OCI-LY1 (cell line): ENCODE measurements at regions not wholly inside any gene's neighbourhood (a gene's known extent, or its start where the extent isn't known, plus 50 kb on each side); places are given as distances from the start of the nearest gene placed in this dataset.

Experiments used
- H2AFZ ChIP-seq: fragments of 200-600 bp; sonication (generic), shearing (Covaris generic); 2 replicates; pipeline ENCODE4 v1.6.0; 2014; ENCODE audit warnings: antibody characterized with exemption, mild to moderate bottlenecking, low read length
- H3F3A ChIP-seq: fragments of 200-600 bp; sonication (generic), shearing (Covaris generic); 2 replicates; pipeline ENCODE4 v1.6.0; 2014; ENCODE audit warnings: mild to moderate bottlenecking, antibody characterized with exemption, low read length, moderate library complexity; ENCODE audit not compliant: insufficient read depth
- H3K27ac ChIP-seq: fragments of 200-600 bp; sonication (generic); 2 replicates; pipeline ENCODE4 v1.5.1; 2014; ENCODE audit warnings: low read length, mixed run types, mild to moderate bottlenecking, low read depth; ENCODE audit not compliant: poor library complexity, severe bottlenecking
- H3K27me3 ChIP-seq: fragments of 200-600 bp; sonication (generic); 2 replicates; pipeline ENCODE4 v1.6.0; 2014; ENCODE audit warnings: antibody characterized with exemption, mild to moderate bottlenecking, low read length, moderate library complexity; ENCODE audit not compliant: insufficient read depth
- H3K36me3 ChIP-seq: fragments of 200-600 bp; sonication (generic); 2 replicates; pipeline ENCODE4 v1.6.1; 2014; ENCODE audit warnings: mild to moderate bottlenecking, antibody characterized with exemption, low read length, moderate library complexity, mixed read lengths; ENCODE audit not compliant: insufficient read depth
- H3K4me1 ChIP-seq: fragments of 200-600 bp; sonication (generic); 2 replicates; pipeline ENCODE4 v1.5.1; 2014; ENCODE audit warnings: mild to moderate bottlenecking, low read length, moderate library complexity; ENCODE audit not compliant: insufficient read depth, severe bottlenecking
- H3K4me2 ChIP-seq: fragments of 200-600 bp; sonication (generic), shearing (Covaris generic); 2 replicates; pipeline ENCODE4 v1.6.1; 2014; ENCODE audit warnings: low read length
- H3K4me3 ChIP-seq: fragments of 200-600 bp; sonication (generic); 2 replicates; pipeline ENCODE4 v1.5.1; 2014; ENCODE audit warnings: low read length, low read depth, mild to moderate bottlenecking, mixed read lengths; ENCODE audit not compliant: poor library complexity, severe bottlenecking
- H3K79me2 ChIP-seq: fragments of 200-600 bp; shearing (Covaris generic); 2 replicates; pipeline ENCODE4 v1.6.1; 2016; ENCODE audit warnings: mixed run types, low read length, mixed read lengths; ENCODE audit not compliant: insufficient read depth
- H3K9ac ChIP-seq: fragments of 200-600 bp; sonication (generic), shearing (Covaris generic); 2 replicates; pipeline ENCODE4 v1.6.1; 2014; ENCODE audit warnings: mild to moderate bottlenecking, low read length, mixed read lengths
- H3K9me2 ChIP-seq: fragments of 200-600 bp; sonication (generic), shearing (Covaris generic); 2 replicates; pipeline ENCODE4 v1.6.1; 2014; ENCODE audit warnings: low read depth, mild to moderate bottlenecking, low read length, mixed read lengths
- H3K9me3 ChIP-seq: fragments of 200-600 bp; shearing (Covaris generic); 2 replicates; pipeline ENCODE4 v1.6.1; 2014; ENCODE audit warnings: low read length, mixed read lengths
- H4K20me1 ChIP-seq: fragments of 200-600 bp; sonication (generic), shearing (Covaris generic); 2 replicates; pipeline ENCODE4 v1.6.0; 2016; ENCODE audit warnings: mild to moderate bottlenecking, low read length; ENCODE audit not compliant: insufficient read depth
- CTCF ChIP-seq: fragments of 200-600 bp; sonication (generic), shearing (Covaris generic); IDR thresholded peaks from 2 replicates; pipeline ENCODE4 v1.5.1; 2017; ENCODE audit warnings: mild to moderate bottlenecking, antibody characterized with exemption, low read length, moderate library complexity, mixed read lengths
- EZH2 ChIP-seq: fragments of 200-600 bp; sonication (generic), shearing (Covaris generic); IDR thresholded peaks from 2 replicates; pipeline ENCODE4 v1.8.0; 2017; ENCODE audit warnings: borderline replicate concordance, mixed run types, mild to moderate bottlenecking, antibody characterized with exemption, low read length, moderate library complexity, mixed read lengths

DNA sequence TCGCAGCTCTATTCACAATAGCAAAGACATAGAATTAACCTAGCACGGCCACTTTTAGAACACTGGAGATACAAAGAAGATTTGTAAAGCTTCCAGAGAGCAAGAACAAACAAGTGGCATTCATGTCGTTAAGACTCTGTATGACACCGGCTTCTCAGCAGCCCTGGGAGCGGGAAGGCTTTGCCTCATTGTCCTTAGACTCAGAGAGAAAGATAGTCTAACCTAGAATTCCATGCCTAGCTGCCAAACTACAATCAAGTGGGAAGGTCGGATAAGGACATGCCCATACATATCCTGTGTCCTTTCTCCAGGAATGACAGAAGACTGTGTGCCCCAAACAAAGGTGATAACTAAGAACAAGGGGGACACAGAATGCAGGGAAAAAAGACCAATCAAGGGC, 1038.3 kb downstream of the BCL11B start:
- Histone ChIP-seq H3K4me2 (no peak overlapping the region), H3K4me3 (no peak overlapping the region), H3K9ac (no peak overlapping the region), H2AFZ (no peak overlapping the region), H3K9me2 (no peaks in the 10 kb centered on the region), H3K4me1 (no peaks in the 10 kb centered on the region), H3K9me3 (no peaks in the 10 kb centered on the region), H3K27me3 (no peaks in the 10 kb centered on the region), H3K27ac (no peak overlapping the region), H4K20me1 (no peaks in the 10 kb centered on the region), H3K79me2 (no peaks in the 10 kb centered on the region), H3F3A (no peaks in the 10 kb centered on the region), H3K36me3 (no peaks in the 10 kb centered on the region)
- TF ChIP-seq EZH2 = no peak

- no peak overlapping the region for H3K4me2 ChIP-seq
Measured at GRCh38 chr14:98234208-98234607, 1037.8 kb downstream of the BCL11B start.

DNA sequence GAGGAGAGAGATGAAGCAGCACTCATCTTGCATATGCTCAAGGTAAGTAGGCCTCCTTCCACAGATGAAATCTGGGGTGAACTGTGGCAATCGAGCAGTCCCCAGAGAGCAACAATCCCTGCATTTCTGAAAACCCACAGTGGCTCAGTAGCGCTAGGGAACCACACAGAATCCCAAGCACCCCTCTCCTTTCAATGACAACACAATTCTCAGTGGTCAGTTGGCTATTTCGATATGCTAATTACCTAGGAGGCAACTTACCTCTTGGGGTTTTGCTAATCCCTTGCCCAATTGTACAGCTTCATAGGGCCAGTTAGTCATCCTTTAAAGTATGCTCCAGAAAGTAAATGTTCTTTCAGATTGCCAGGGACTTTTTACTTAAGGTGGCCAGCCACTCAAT, 1035.7 kb downstream of the BCL11B start:
- no peaks in the 10 kb centered on the region for H3K9me3 ChIP-seq
- H4K20me1 ChIP-seq = no peaks in the 10 kb centered on the region
- no peaks in the 10 kb centered on the region for H3K79me2 ChIP-seq
- no peak overlapping the region for H3K9ac ChIP-seq
- H3K4me1 ChIP-seq = no peaks in the 10 kb centered on the region
- no peaks in the 10 kb centered on the region for H3K9me2 ChIP-seq
- H3K4me2 ChIP-seq = no peak overlapping the region
- no peaks in the 10 kb centered on the region for H3K36me3 ChIP-seq
- H3K27me3 ChIP-seq = no peaks in the 10 kb centered on the region
- no peak overlapping the region for H3K27ac ChIP-seq
- no peak overlapping the region for H3K4me3 ChIP-seq
- H2AFZ ChIP-seq = no peak overlapping the region
- TF ChIP-seq CTCF (no peak), EZH2 (no peak)
- H3F3A ChIP-seq = no peaks in the 10 kb centered on the region

More at GRCh38 chr14:98234208-98234607, 1037.8 kb downstream of the BCL11B start:
- H4K20me1 ChIP-seq = no peaks in the 10 kb centered on the region
- no peaks in the 10 kb centered on the region for H3K79me2 ChIP-seq
- no peak overlapping the region for H3K4me3 ChIP-seq
- no peaks in the 10 kb centered on the region for H3K36me3 ChIP-seq
- H3K9me3 ChIP-seq = no peaks in the 10 kb centered on the region
- H3K4me1 ChIP-seq = no peaks in the 10 kb centered on the region
- no peaks in the 10 kb centered on the region for H3K27me3 ChIP-seq
- H2AFZ ChIP-seq = no peak overlapping the region
- no peak overlapping the region for H3K9ac ChIP-seq
- H3K9me2 ChIP-seq = no peaks in the 10 kb centered on the region
- H3K27ac ChIP-seq = no peak overlapping the region
- no peaks in the 10 kb centered on the region for H3F3A ChIP-seq
- no peak for TF ChIP-seq EZH2
- TF ChIP-seq CTCF = no peak

DNA sequence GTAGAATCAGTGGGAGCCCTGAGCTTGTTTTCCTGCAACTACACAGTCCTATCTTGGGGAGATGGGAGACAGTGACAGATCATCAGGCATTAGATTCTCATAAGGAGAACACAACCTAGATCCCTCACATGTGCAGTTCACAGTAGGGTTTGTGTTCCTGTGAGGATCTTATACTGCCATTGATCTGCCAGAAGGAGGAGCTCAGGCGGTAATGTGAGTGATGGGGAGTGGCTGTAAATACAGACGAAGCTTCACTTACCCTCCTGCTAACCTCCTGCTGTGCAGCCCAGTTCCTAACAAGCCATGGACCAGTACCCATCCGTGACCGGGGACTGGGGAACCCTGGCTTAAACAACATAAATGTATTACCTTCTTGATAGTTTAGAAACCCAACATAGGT, 1034.1 kb downstream of the BCL11B start:
- Histone ChIP-seq H3K9ac (no peak overlapping the region), H3F3A (no peaks in the 10 kb centered on the region), H3K4me2 (no peak overlapping the region), H3K4me3 (no peak overlapping the region), H3K79me2 (no peaks in the 10 kb centered on the region), H3K9me3 (no peaks in the 10 kb centered on the region), H3K36me3 (no peaks in the 10 kb centered on the region), H4K20me1 (no peaks in the 10 kb centered on the region), H3K27ac (no peak overlapping the region), H3K9me2 (no peaks in the 10 kb centered on the region), H2AFZ (no peak overlapping the region), H3K27me3 (no peaks in the 10 kb centered on the region), H3K4me1 (no peaks in the 10 kb centered on the region)
- TF ChIP-seq EZH2 (no peak), CTCF (no peak)
